WI38 (cell line): ENCODE measurements at regions not wholly inside any gene's neighbourhood (a gene's known extent, or its start where the extent isn't known, plus 50 kb on each side); places are given as distances from the start of the nearest gene placed in this dataset.
"Not testable (repeated sequence)": the region's sequence is repeated elsewhere in the genome, so short reads cannot be mapped to it uniquely, and the experiment has no call there.

Experiments
- H3K4me3 ChIP-seq: 2 replicates; pipeline ENCODE4 v1.5.1; 2011; ENCODE audit warnings: low read depth, mild to moderate bottlenecking, control low read depth, low read length
- TF ChIP-seq, protein P1 (sequence below): IDR thresholded peaks from 2 replicates; pipeline ENCODE4 v1.5.1; 2012; ENCODE audit warnings: low read depth, mild to moderate bottlenecking, control low read depth, low read length

DNA sequence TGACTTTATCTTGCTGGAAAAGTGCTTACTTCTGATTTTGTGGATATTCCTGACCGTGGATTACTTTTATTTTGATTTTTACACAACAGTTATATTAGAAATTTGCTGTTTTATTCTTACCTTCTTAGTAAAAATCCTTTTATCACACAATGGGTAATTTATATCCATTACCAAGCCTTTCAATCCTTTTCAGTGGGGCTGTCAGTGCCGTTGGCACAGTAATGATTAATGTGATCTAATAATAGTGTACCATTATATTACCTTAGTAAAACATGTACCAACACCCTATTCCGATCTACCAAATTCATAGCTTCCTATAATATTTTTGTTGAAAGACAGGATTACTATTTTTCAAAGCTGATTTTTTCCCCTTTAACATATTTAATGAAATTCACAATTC, 87.3 kb upstream of the ZNF536 start:
- no peak overlapping the region for H3K4me3 ChIP-seq
- TF ChIP-seq, protein P1, sequence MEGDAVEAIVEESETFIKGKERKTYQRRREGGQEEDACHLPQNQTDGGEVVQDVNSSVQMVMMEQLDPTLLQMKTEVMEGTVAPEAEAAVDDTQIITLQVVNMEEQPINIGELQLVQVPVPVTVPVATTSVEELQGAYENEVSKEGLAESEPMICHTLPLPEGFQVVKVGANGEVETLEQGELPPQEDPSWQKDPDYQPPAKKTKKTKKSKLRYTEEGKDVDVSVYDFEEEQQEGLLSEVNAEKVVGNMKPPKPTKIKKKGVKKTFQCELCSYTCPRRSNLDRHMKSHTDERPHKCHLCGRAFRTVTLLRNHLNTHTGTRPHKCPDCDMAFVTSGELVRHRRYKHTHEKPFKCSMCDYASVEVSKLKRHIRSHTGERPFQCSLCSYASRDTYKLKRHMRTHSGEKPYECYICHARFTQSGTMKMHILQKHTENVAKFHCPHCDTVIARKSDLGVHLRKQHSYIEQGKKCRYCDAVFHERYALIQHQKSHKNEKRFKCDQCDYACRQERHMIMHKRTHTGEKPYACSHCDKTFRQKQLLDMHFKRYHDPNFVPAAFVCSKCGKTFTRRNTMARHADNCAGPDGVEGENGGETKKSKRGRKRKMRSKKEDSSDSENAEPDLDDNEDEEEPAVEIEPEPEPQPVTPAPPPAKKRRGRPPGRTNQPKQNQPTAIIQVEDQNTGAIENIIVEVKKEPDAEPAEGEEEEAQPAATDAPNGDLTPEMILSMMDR: no peak

- H3K4me3 ChIP-seq: no peak overlapping the region
- TF ChIP-seq, protein P1: no peak
These were observed 85.8 kb upstream of the ZNF536 start for GRCh38 chr19:30286378-30286777.

GRCh38 chr19:30287259-30287658, 84.9 kb upstream of the ZNF536 start:
- TF ChIP-seq, protein P1: no peak
- H3K4me3 ChIP-seq: no peak overlapping the region

- H3K4me3 ChIP-seq: no peak overlapping the region
- TF ChIP-seq, protein P1: no peak
These were observed 84.2 kb upstream of the ZNF536 start for GRCh38 chr19:30287973-30288372.

GRCh38 chr19:30288911-30289310, 83.3 kb upstream of the ZNF536 start:
- TF ChIP-seq, protein P1: no peak
- H3K4me3 ChIP-seq: no peak overlapping the region

DNA sequence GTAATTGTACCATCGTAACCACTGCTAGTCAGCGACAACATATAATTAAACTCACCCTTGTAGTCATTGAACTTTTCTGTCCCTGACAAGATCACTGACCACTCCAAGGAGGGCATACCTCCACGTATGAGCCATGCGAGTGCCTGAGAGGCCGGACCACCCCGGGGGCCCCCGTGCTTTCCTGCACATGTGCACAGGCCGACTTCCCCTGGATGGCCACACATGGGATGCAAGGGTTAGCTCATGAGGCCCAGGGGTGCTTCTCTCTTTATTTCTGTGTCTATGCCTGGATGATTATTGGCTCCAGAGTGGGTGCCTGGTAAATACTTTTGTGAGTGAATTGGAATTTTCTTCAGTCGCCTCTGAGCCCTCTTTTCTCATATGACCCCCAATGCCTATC, 82.8 kb upstream of the ZNF536 start:
- TF ChIP-seq, protein P1: no peak
- H3K4me3 ChIP-seq: no peak overlapping the region

DNA sequence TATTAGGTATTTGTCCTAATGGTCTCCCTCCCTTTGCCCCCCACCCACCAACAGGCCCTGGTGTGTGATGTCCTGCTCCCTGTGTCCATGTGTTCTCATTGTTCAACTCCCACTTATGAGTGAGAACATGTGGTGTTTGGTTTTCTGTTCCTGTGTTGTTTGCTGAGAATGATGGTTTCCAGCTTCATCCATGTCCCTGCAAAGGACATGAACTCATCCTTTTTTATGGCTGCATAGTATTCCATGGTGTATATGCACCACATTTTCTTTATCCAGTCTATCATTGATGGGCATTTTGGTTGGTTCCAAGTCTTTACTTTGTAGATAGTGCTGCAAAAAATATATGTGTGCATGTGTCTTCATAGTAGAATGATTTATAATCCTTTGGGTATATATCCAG, 81.4 kb upstream of the ZNF536 start:
- H3K4me3 ChIP-seq: not testable (repeated sequence)

DNA sequence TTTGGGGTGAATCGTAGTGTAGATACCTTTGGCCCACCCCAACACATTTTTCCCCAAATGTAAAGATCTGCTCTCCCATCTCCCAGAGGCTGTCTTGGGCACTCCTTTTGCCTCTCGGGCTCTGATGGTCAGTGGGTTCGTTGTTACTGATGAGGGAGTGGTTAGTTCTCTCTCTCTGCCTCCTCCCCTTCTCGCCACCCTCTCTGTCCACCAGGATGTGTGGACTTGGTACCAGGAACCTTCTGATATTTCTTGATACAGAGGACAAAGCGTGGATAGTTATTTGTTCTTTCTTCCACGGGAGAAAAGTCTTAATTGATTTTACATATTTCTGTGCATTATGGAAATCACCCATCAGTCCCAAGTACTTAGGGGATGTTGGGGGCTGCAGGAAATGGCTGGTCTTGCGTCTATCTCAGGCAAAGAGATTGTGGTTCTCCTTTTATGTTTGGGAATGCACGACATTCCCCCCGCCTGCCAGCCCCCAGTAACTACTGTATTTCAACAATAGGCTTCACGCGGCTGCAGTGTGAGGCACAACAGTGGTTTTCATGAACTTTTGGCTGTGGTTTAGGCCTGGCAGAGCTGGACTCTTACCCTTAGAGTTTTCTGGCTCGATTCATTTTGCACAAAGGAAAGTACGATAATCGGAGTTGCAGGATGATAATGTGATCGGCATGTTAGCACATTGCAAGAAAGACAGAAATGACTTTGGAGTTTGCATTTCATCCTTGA, 79.0 kb upstream of the ZNF536 start:
- TF ChIP-seq, protein P1: no peak
- no peak overlapping the region for H3K4me3 ChIP-seq
